Activated B cell treated with CpG ODN at 0.5 μM for 24 hours (primary cell): ENCODE measurements at regions not wholly inside any gene's neighbourhood (a gene's known extent, or its start where the extent isn't known, plus 50 kb on each side); places are given as distances from the start of the nearest gene placed in this dataset.

Experiments used
- ATAC-seq: fragments of 200-7000 bp; cut with Tn5 transposase; one replicate; pipeline ENCODE4 v1.10.0; 2021; ENCODE audit warnings: low read depth, mild to moderate bottlenecking, moderate library complexity
- CTCF ChIA-PET: fragments of 350-600 bp; sonication (Branson Sonifier 250); formaldehyde crosslinking; loops from one replicate; lab custom pipeline; 2021; ENCODE audit warnings: antibody characterized with exemption; lab: Charles Lee
- POLR2A ChIA-PET: fragments of 350-600 bp; sonication (Branson Sonifier 250); formaldehyde crosslinking; loops from one replicate; lab custom pipeline; 2021; ENCODE audit warnings: antibody characterized with exemption; lab: Charles Lee
- DNase-seq: peaks from one replicate; pipeline ENCODE4 v3.0.0; 2022
- H3K27ac Mint-ChIP-seq: one replicate; pipeline ENCODE4 v1.8.0; 2020; ENCODE audit warnings: mixed read lengths
- H3K27me3 Mint-ChIP-seq: one replicate; pipeline ENCODE4 v1.8.0; 2021; ENCODE audit warnings: mixed read lengths
- H3K36me3 Mint-ChIP-seq: one replicate; pipeline ENCODE4 v1.8.0; 2021; ENCODE audit warnings: low read depth, mixed read lengths
- H3K4me1 Mint-ChIP-seq: one replicate; pipeline ENCODE4 v1.8.0; 2021; ENCODE audit warnings: mixed read lengths
- H3K4me3 Mint-ChIP-seq: one replicate; pipeline ENCODE4 v1.8.0; 2020; ENCODE audit warnings: mild to moderate bottlenecking, mixed read lengths
- H3K9me3 Mint-ChIP-seq: one replicate; pipeline ENCODE4 v1.8.0; 2020; ENCODE audit warnings: mixed read lengths
- intact Hi-C: fragments of 100-400 bp; cut with micrococcal nuclease; formaldehyde crosslinking; loops from one replicate; pipeline ENCODE4 v1.15.1; 2024
- TF ChIP-seq, protein P1 (sequence below): fragments of 200-600 bp; IDR thresholded peaks from one replicate; pipeline ENCODE4 v1.8.0; 2022; ENCODE audit warnings: antibody characterized with exemption, mild to moderate bottlenecking

DNA sequence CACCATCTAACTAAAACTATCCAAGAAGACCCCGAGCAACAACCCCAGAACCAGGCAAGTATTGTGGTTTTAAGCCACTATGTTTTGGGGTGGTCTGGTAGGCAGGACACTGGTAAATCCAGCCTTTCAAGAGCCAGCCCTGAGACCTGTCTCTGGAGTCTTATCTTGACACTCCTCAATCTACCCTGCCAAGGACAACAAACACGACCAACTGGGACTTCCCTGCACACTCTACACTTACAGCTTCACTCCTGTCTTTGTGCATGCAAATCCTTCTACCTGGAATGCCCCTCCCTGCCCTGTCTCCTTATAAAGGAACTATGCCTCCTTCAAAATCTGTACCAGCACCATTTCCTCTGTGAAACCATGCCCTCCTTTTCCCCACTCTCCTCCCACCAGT is 107.3 kb downstream of the RPL27A start:
- Mint-ChIP-seq H3K27me3 (no peaks in the 10 kb centered on the region), H3K4me3 (no peak overlapping the region), H3K27ac (no peak overlapping the region), H3K9me3 (no peaks in the 10 kb centered on the region), H3K36me3 (no peaks in the 10 kb centered on the region), H3K4me1 (no peaks in the 10 kb centered on the region)
- DNase-seq, result no peak
- ChIA-PET POLR2A (interaction anchor here (0.5 kb wide), 1 partner anchor 9 kb away, joined by 4 read pairs; no protein-coding TSS in a partner anchor), CTCF (no interaction called here)
- no peak for ATAC-seq
- intact Hi-C loops, result no loop called here
- TF ChIP-seq, protein P1, sequence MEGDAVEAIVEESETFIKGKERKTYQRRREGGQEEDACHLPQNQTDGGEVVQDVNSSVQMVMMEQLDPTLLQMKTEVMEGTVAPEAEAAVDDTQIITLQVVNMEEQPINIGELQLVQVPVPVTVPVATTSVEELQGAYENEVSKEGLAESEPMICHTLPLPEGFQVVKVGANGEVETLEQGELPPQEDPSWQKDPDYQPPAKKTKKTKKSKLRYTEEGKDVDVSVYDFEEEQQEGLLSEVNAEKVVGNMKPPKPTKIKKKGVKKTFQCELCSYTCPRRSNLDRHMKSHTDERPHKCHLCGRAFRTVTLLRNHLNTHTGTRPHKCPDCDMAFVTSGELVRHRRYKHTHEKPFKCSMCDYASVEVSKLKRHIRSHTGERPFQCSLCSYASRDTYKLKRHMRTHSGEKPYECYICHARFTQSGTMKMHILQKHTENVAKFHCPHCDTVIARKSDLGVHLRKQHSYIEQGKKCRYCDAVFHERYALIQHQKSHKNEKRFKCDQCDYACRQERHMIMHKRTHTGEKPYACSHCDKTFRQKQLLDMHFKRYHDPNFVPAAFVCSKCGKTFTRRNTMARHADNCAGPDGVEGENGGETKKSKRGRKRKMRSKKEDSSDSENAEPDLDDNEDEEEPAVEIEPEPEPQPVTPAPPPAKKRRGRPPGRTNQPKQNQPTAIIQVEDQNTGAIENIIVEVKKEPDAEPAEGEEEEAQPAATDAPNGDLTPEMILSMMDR, result no peak

DNA sequence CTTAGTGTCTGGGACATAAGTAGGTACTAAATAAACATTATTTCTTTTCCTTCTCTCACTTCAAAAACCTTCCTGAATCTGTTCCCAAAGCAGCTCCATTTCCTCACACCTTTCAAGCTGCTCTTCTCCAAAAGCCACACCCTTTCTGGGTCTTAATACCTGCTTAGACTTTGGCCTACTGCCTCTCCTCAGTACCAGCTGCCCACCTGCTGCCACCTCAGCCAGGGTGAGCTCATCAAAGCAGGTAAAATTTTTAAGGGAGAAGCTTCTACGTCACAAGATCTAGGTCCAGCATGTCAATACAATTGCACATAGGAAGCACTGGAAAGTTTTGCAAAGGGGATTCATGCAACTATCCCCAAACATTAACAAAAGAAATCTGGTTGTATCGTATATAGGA is 108.4 kb downstream of the RPL27A start:
- intact Hi-C loops, result no loop called here
- Mint-ChIP-seq H3K36me3 (no peaks in the 10 kb centered on the region), H3K4me1 (no peaks in the 10 kb centered on the region), H3K27ac (no peak overlapping the region), H3K27me3 (peaks cover 2% of the 10 kb centered on the region), H3K9me3 (no peaks in the 10 kb centered on the region), H3K4me3 (no peak overlapping the region)
- ChIA-PET POLR2A (no interaction called here), CTCF (no interaction called here)
- DNase-seq (no peak), ATAC-seq (no peak)
- TF ChIP-seq, protein P1, result no peak

DNA sequence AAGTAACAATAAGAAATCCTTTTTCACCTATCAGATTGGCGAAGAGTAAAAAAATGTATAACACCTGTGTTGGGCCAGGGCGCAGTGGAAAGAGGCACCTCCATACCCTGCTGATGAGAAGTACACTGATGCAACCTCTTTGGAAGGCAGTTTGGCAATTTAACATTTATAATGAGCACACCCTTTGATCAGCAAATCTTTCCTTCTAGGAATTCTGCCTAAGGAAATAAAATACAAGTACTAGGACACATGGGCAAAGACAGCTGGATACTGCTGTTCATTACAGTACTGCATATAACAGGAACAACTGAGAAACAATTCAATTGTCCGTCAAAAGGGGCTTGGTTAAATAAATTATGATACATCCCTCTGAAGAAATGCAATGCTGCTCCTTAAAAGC is 110.1 kb downstream of the RPL27A start:
- ATAC-seq, result no peak
- no peak overlapping the region for H3K27ac Mint-ChIP-seq
- CTCF ChIA-PET, result no interaction called here
- H3K36me3 Mint-ChIP-seq, result no peaks in the 10 kb centered on the region
- no peaks in the 10 kb centered on the region for H3K9me3 Mint-ChIP-seq
- no peak for DNase-seq
- peaks cover 5% of the 10 kb centered on the region for H3K27me3 Mint-ChIP-seq
- H3K4me3 Mint-ChIP-seq, result no peak overlapping the region
- no peaks in the 10 kb centered on the region for H3K4me1 Mint-ChIP-seq
- intact Hi-C loops, result no loop called here
- TF ChIP-seq, protein P1, result no peak
- POLR2A ChIA-PET, result interaction anchor here (0.7 kb wide), 1 partner anchor 13 kb away, joined by 3 read pairs; no protein-coding TSS in a partner anchor

DNA sequence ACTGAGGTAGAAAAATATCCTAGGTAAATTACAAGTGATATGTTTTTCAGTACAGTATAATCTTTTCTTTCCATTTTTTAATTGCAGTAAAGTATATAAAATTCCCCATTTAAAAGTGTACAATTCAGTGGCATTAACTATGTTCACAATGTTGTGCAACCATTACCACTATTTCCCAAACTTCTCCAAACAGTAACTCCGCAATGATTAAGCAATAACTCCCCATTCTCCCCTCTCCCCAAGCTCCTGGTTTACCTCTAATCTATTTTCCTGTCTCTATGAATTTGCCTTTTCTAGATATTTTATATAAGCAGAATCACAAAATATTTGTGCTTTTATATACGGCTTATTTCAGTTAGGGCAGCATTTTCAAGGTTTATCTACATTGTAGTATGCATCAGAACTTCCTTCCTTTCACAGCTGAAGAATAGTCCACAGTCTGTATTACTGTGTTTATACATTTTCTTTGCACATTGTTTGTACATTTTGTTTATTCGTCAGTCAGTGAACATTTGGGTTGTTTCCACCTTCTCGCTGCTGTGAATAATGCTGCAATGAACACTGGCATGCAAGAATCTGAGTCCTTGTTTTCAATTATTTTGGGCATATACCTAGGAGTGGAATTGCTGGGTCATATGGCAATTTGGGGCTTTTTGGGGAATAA is 110.7 kb downstream of the RPL27A start:
- H3K9me3 Mint-ChIP-seq, result no peaks in the 10 kb centered on the region
- POLR2A ChIA-PET, result no interaction called here
- no peaks in the 10 kb centered on the region for H3K4me1 Mint-ChIP-seq
- CTCF ChIA-PET, result no interaction called here
- no peaks in the 10 kb centered on the region for H3K36me3 Mint-ChIP-seq
- no peak overlapping the region for H3K4me3 Mint-ChIP-seq
- no peak for DNase-seq
- TF ChIP-seq, protein P1, result no peak
- no peak overlapping the region for H3K27ac Mint-ChIP-seq
- ATAC-seq, result no peak
- peaks cover 10% of the 10 kb centered on the region for H3K27me3 Mint-ChIP-seq
- intact Hi-C loops, result no loop called here

DNA sequence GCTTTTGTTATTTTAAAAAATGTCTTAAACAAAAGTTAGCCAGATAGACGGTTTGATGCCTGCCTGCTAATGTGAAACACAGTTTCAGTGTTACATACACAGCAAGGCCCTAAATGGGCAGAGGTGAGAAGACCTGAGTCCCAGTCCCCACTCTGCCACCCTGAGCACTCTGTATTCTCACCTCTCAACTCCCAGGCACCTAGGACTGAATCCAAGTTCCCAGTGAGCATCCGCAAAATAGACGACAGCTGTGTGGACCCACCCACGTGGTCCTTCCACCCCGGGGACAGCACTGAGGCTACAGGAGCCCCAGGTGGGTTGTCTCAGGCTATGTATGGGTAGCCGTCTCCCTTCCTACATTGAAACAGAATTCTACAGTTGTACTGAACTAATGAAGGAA is 111.5 kb downstream of the RPL27A start:
- Mint-ChIP-seq H3K9me3 (no peaks in the 10 kb centered on the region), H3K4me3 (no peak overlapping the region), H3K4me1 (no peaks in the 10 kb centered on the region), H3K27me3 (peaks cover 10% of the 10 kb centered on the region), H3K27ac (no peak overlapping the region), H3K36me3 (no peaks in the 10 kb centered on the region)
- intact Hi-C loops, result no loop called here
- ATAC-seq, result no peak
- DNase-seq, result no peak
- TF ChIP-seq, protein P1, result no peak
- ChIA-PET POLR2A (no interaction called here), CTCF (no interaction called here)
